ENCODE measurements at regions not wholly inside any gene's neighbourhood (a gene's known extent, or its start where the extent isn't known, plus 50 kb on each side); places are given as distances from the start of the nearest gene placed in this dataset.

GRCh38 chr14:87573591-87573990 lies 419.4 kb downstream of the GALC start:
- no peak overlapping the region for H2AFZ ChIP-seq
- H3K4me2 ChIP-seq: no peak overlapping the region
- H3K4me3 ChIP-seq: no peak overlapping the region
- no peaks in the 10 kb centered on the region for H4K20me1 ChIP-seq (ENCODE audit: insufficient read depth, poor library complexity, severe bottlenecking)
- H3K27me3 ChIP-seq: no peaks in the 10 kb centered on the region
- H3K27ac ChIP-seq: no peak overlapping the region
- H3K9me3 ChIP-seq (ENCODE audit: low read depth): no peaks in the 10 kb centered on the region
- no peaks in the 10 kb centered on the region for H3K9me2 ChIP-seq (replicated peaks; ENCODE audit: insufficient read depth)
- WGBS (ENCODE audit: low lambda C conversion rate, missing lambda C conversion rate): 76% methylated on average over 2 of the region's 2 CpGs
- no peaks in the 10 kb centered on the region for H3K79me2 ChIP-seq
- H3K4me1 ChIP-seq (ENCODE audit: insufficient read depth): no peaks in the 10 kb centered on the region
- no peaks in the 10 kb centered on the region for H3K36me3 ChIP-seq (replicated peaks; ENCODE audit: insufficient read depth, low read depth)
- DNase-seq (ENCODE audit: low spot score): no peak
- no peak for TF ChIP-seq EZH2 (IDR thresholded peaks at IDR 0.05; ENCODE audit: borderline replicate concordance)
- no peak for TF ChIP-seq CTCF (IDR thresholded peaks at IDR 0.05; ENCODE audit: poor library complexity)
- TF ChIP-seq EZH2phosphoT487 (IDR thresholded peaks at IDR 0.05; ENCODE audit: low read depth, severe bottlenecking, unreplicated experiment): no peak

- no peak overlapping the region for H3K4me3 ChIP-seq
- no peak for TF ChIP-seq EZH2 (IDR thresholded peaks at IDR 0.05; ENCODE audit: borderline replicate concordance)
- TF ChIP-seq CTCF (IDR thresholded peaks at IDR 0.05; ENCODE audit: poor library complexity): no peak
- no peak for TF ChIP-seq EZH2phosphoT487 (IDR thresholded peaks at IDR 0.05; ENCODE audit: low read depth, severe bottlenecking, unreplicated experiment)
- no peaks in the 10 kb centered on the region for H3K27me3 ChIP-seq
- DNase-seq (ENCODE audit: low spot score): no peak
- no peaks in the 10 kb centered on the region for H3K36me3 ChIP-seq (replicated peaks; ENCODE audit: insufficient read depth, low read depth)
- H3K4me2 ChIP-seq: peak overlapping the region; percentile 6
- no peaks in the 10 kb centered on the region for H3K79me2 ChIP-seq
- H3K9me3 ChIP-seq (ENCODE audit: low read depth): no peaks in the 10 kb centered on the region
- no peak overlapping the region for H2AFZ ChIP-seq
- H3K9me2 ChIP-seq (replicated peaks; ENCODE audit: insufficient read depth): no peaks in the 10 kb centered on the region
- 59% methylated on average over 4 of the region's 4 CpGs for WGBS (ENCODE audit: low lambda C conversion rate, missing lambda C conversion rate)
- no peaks in the 10 kb centered on the region for H3K4me1 ChIP-seq (ENCODE audit: insufficient read depth)
- H4K20me1 ChIP-seq (ENCODE audit: insufficient read depth, poor library complexity, severe bottlenecking): no peaks in the 10 kb centered on the region
- peak overlapping the region; percentile 2 for H3K27ac ChIP-seq
Observed at GRCh38 chr14:87567618-87568295, 425.2 kb downstream of the GALC start.

GRCh38 chr14:87566991-87567390 lies 426.0 kb downstream of the GALC start:
- DNase-seq (ENCODE audit: low spot score): peak; percentile 27
- H3K27me3 ChIP-seq: no peaks in the 10 kb centered on the region
- no peaks in the 10 kb centered on the region for H4K20me1 ChIP-seq (ENCODE audit: insufficient read depth, poor library complexity, severe bottlenecking)
- no peaks in the 10 kb centered on the region for H3K36me3 ChIP-seq (replicated peaks; ENCODE audit: insufficient read depth, low read depth)
- no peak overlapping the region for H2AFZ ChIP-seq
- peak overlapping the region; percentile 2 for H3K27ac ChIP-seq
- H3K4me3 ChIP-seq: no peak overlapping the region
- H3K9me3 ChIP-seq (ENCODE audit: low read depth): no peaks in the 10 kb centered on the region
- WGBS (ENCODE audit: low lambda C conversion rate, missing lambda C conversion rate): 17% methylated on average over 2 of the region's 2 CpGs
- H3K4me1 ChIP-seq (ENCODE audit: insufficient read depth): no peaks in the 10 kb centered on the region
- H3K9me2 ChIP-seq (replicated peaks; ENCODE audit: insufficient read depth): no peaks in the 10 kb centered on the region
- no peaks in the 10 kb centered on the region for H3K79me2 ChIP-seq
- peak overlapping the region; percentile 38 for H3K4me2 ChIP-seq
- TF ChIP-seq EZH2 (IDR thresholded peaks at IDR 0.05; ENCODE audit: borderline replicate concordance): no peak
- TF ChIP-seq EZH2phosphoT487 (IDR thresholded peaks at IDR 0.05; ENCODE audit: low read depth, severe bottlenecking, unreplicated experiment): no peak
- no peak for TF ChIP-seq CTCF (IDR thresholded peaks at IDR 0.05; ENCODE audit: poor library complexity)

Measured in hepatocyte (in vitro differentiated cells).